Rectal smooth muscle tissue (tissue), 1 donor: ENCODE measurements at regions not wholly inside any gene's neighbourhood (a gene's known extent, or its start where the extent isn't known, plus 50 kb on each side); places are given as distances from the start of the nearest gene placed in this dataset.

Source experiments
- H3K27ac ChIP-seq: one replicate; pipeline ENCODE4 v1.7.0; 2013; ENCODE audit warnings: low read depth, low read length, inconsistent platforms
- H3K27me3 ChIP-seq: one replicate; pipeline ENCODE4 v1.7.0; 2013; ENCODE audit warnings: low read length; ENCODE audit not compliant: control insufficient read depth, insufficient read depth
- H3K36me3 ChIP-seq: one replicate; pipeline ENCODE4 v1.7.0; 2013; ENCODE audit warnings: low read length; ENCODE audit not compliant: control insufficient read depth, insufficient read depth
- H3K4me1 ChIP-seq: one replicate; pipeline ENCODE4 v1.7.0; 2013; ENCODE audit warnings: low read length; ENCODE audit not compliant: control insufficient read depth, insufficient read depth
- H3K4me3 ChIP-seq: one replicate; pipeline ENCODE4 v1.7.0; 2013; ENCODE audit warnings: low read length
- H3K9ac ChIP-seq: one replicate; pipeline ENCODE4 v1.7.0; 2013; ENCODE audit warnings: low read length

GRCh38 chr11:92506809-92507336 lies 282.3 kb downstream of the FAT3 start:
- Histone ChIP-seq H3K27me3 (no peaks in the 10 kb centered on the region), H3K36me3 (no peaks in the 10 kb centered on the region), H3K4me3 (no peak overlapping the region), H3K4me1 (no peaks in the 10 kb centered on the region), H3K27ac (no peak overlapping the region), H3K9ac (no peak overlapping the region)

- Histone ChIP-seq H3K9ac (no peak overlapping the region), H3K27me3 (no peaks in the 10 kb centered on the region), H3K4me1 (no peaks in the 10 kb centered on the region)
Observed at GRCh38 chr11:92510591-92510990, 286.0 kb downstream of the FAT3 start.

GRCh38 chr11:92511522-92512203 lies 287.0 kb downstream of the FAT3 start:
- Histone ChIP-seq H3K4me3 (no peak overlapping the region), H3K36me3 (no peaks in the 10 kb centered on the region), H3K27ac (no peak overlapping the region), H3K27me3 (no peaks in the 10 kb centered on the region), H3K4me1 (no peaks in the 10 kb centered on the region), H3K9ac (no peak overlapping the region)

More at GRCh38 chr11:92510591-92510990, 286.0 kb downstream of the FAT3 start:
- Histone ChIP-seq H3K27ac (no peak overlapping the region), H3K36me3 (no peaks in the 10 kb centered on the region), H3K4me3 (no peak overlapping the region)

- H3K27ac ChIP-seq: no peak overlapping the region
- no peaks in the 10 kb centered on the region for H3K27me3 ChIP-seq
- H3K9ac ChIP-seq: no peak overlapping the region
- H3K36me3 ChIP-seq: no peaks in the 10 kb centered on the region
- no peaks in the 10 kb centered on the region for H3K4me1 ChIP-seq
- no peak overlapping the region for H3K4me3 ChIP-seq
Observed at GRCh38 chr11:92512204-92512569, 287.6 kb downstream of the FAT3 start.

- H3K4me1 ChIP-seq: no peaks in the 10 kb centered on the region
- no peaks in the 10 kb centered on the region for H3K36me3 ChIP-seq
- H3K27ac ChIP-seq: no peak overlapping the region
- H3K9ac ChIP-seq: no peak overlapping the region
- no peak overlapping the region for H3K4me3 ChIP-seq
- no peaks in the 10 kb centered on the region for H3K27me3 ChIP-seq
Observed at GRCh38 chr11:92523611-92524010, 299.0 kb downstream of the FAT3 start.

- Histone ChIP-seq H3K4me1 (no peaks in the 10 kb centered on the region), H3K27me3 (no peaks in the 10 kb centered on the region), H3K9ac (no peak overlapping the region), H3K36me3 (no peaks in the 10 kb centered on the region), H3K4me3 (no peak overlapping the region), H3K27ac (no peak overlapping the region)
Observed at GRCh38 chr11:92524542-92524941, 299.9 kb downstream of the FAT3 start.

GRCh38 chr11:92527467-92527866 lies 302.8 kb downstream of the FAT3 start:
- H3K4me3 ChIP-seq: no peak overlapping the region
- H3K27me3 ChIP-seq: no peaks in the 10 kb centered on the region
- H3K4me1 ChIP-seq: no peaks in the 10 kb centered on the region
- H3K27ac ChIP-seq: no peak overlapping the region
- no peaks in the 10 kb centered on the region for H3K36me3 ChIP-seq
- H3K9ac ChIP-seq: no peak overlapping the region

- no peaks in the 10 kb centered on the region for H3K4me1 ChIP-seq
- no peak overlapping the region for H3K27ac ChIP-seq
- H3K27me3 ChIP-seq: no peaks in the 10 kb centered on the region
- H3K4me3 ChIP-seq: no peak overlapping the region
- no peak overlapping the region for H3K9ac ChIP-seq
- H3K36me3 ChIP-seq: no peaks in the 10 kb centered on the region
Observed at GRCh38 chr11:92528001-92528400, 303.4 kb downstream of the FAT3 start.

GRCh38 chr11:92531065-92531739 lies 306.6 kb downstream of the FAT3 start:
- Histone ChIP-seq H3K27ac (no peak overlapping the region), H3K4me3 (no peak overlapping the region), H3K9ac (no peak overlapping the region), H3K36me3 (no peaks in the 10 kb centered on the region), H3K4me1 (no peaks in the 10 kb centered on the region), H3K27me3 (no peaks in the 10 kb centered on the region)

- Histone ChIP-seq H3K4me3 (no peak overlapping the region), H3K36me3 (no peaks in the 10 kb centered on the region), H3K27ac (no peak overlapping the region), H3K27me3 (no peaks in the 10 kb centered on the region), H3K9ac (no peak overlapping the region), H3K4me1 (no peaks in the 10 kb centered on the region)
Observed at GRCh38 chr11:92533657-92534335, 309.2 kb downstream of the FAT3 start.

GRCh38 chr11:92536883-92537282 lies 312.3 kb downstream of the FAT3 start:
- no peaks in the 10 kb centered on the region for H3K27me3 ChIP-seq
- H3K36me3 ChIP-seq: no peaks in the 10 kb centered on the region
- H3K9ac ChIP-seq: no peak overlapping the region

GRCh38 chr11:92540096-92540495 lies 315.5 kb downstream of the FAT3 start:
- Histone ChIP-seq H3K4me1 (no peaks in the 10 kb centered on the region), H3K27ac (no peak overlapping the region), H3K9ac (no peak overlapping the region), H3K27me3 (no peaks in the 10 kb centered on the region), H3K36me3 (no peaks in the 10 kb centered on the region), H3K4me3 (no peak overlapping the region)

More at GRCh38 chr11:92536883-92537282, 312.3 kb downstream of the FAT3 start:
- Histone ChIP-seq H3K4me3 (no peak overlapping the region), H3K4me1 (no peaks in the 10 kb centered on the region), H3K27ac (no peak overlapping the region)
